Body of pancreas (tissue), 4 donors: ENCODE measurements at regions not wholly inside any gene's neighbourhood (a gene's known extent, or its start where the extent isn't known, plus 50 kb on each side); places are given as distances from the start of the nearest gene placed in this dataset.
"Not testable (repeated sequence)": the region's sequence is repeated elsewhere in the genome, so short reads cannot be mapped to it uniquely, and the experiment has no call there.

Experiments used
- ATAC-seq: fragments of 150-250 bp; one replicate; pipeline ENCODE4 v1.9.1; 2016
- DNase-seq, 4 donors: peaks; one replicate each; pipeline ENCODE4 v3.0.0-alpha.2; 2019
- H3K27ac ChIP-seq, 4 donors: fragments of 200-600 bp; sonication (generic); 1 replicate in 3 of 4; 2 replicates in 1 of 4; pipeline versions ENCODE4 v1.5.1 to v1.6.1; 2016 to 2019; ENCODE audit warnings: mild to moderate bottlenecking in 1 of 4, mixed read lengths in 1 of 4, moderate library complexity in 1 of 4
- H3K27me3 ChIP-seq, 2 donors: fragments of 200-600 bp; sonication (generic); one replicate each; pipeline ENCODE4 v1.6.0; 2016; ENCODE audit warnings: mild to moderate bottlenecking in 1 of 2
- H3K36me3 ChIP-seq, 2 donors: fragments of 200-600 bp; sonication (generic); replicated peaks in 1 of 2; 2 replicates each; pipeline ENCODE4 v1.5.1; 2016; ENCODE audit warnings: low read depth in 2 of 2; ENCODE audit not compliant: insufficient read depth in 1 of 2
- H3K4me1 ChIP-seq: fragments of 200-600 bp; sonication (generic); one replicate; pipeline ENCODE4 v1.6.0; 2016
- H3K4me3 ChIP-seq, 2 donors: fragments of 200-600 bp; sonication (generic); 1 replicate in 1 of 2; 2 replicates in 1 of 2; pipeline ENCODE4 v1.5.1; 2016 to 2019
- H3K9me3 ChIP-seq, 3 donors: fragments of 200-600 bp; sonication (generic); 1 replicate in 2 of 3; 2 replicates in 1 of 3; pipeline ENCODE4 v1.5.1; 2016
- CTCF ChIP-seq, 7 experiments: fragments of 450-650 bp in 4 of 7; fragments of 200-600 bp in 3 of 7; sonication (generic) in 3 of 7; IDR thresholded peaks; one replicate each; pipeline ENCODE4 v1.5.1; 2016 to 2019; ENCODE audit warnings: antibody characterized with exemption in 7 of 7
- POLR2A ChIP-seq, 3 donors: fragments of 450-650 bp; IDR thresholded peaks; one replicate each; pipeline ENCODE4 v1.6.1; 2016; ENCODE audit warnings: antibody characterized with exemption in 3 of 3, mild to moderate bottlenecking in 2 of 3
- WGBS, 2 donors: methylation state at CpG; one replicate each; pipeline ENCODE4 v1.1.5; 2017; 5-methylcytosine and 5-hydroxymethylcytosine counted together
- intact Hi-C: fragments of 100-400 bp; cut with DNase I; formaldehyde crosslinking; loops from one replicate; pipeline ENCODE4 v1.15.1; 2023

GRCh38 chr3:40690749-40691451, 166.1 kb downstream of the ZNF621 start:
- no peaks in the 10 kb centered on the region for H3K27me3 ChIP-seq
- DNase-seq (peak; percentile 14 to 60 (median 42)), ATAC-seq (peak; percentile 42)
- H3K4me1 ChIP-seq, result peaks cover 15% of the 10 kb centered on the region
- H3K36me3 ChIP-seq, result no peaks in the 10 kb centered on the region
- TF ChIP-seq CTCF (IDR thresholded peaks at IDR 0.05), result no peak
- TF ChIP-seq POLR2A (IDR thresholded peaks at IDR 0.05), result no peak
- 44 to 46% methylated on average over 8 to 9 of the region's 9 CpGs for WGBS, 2 donors
- no peak overlapping the region for H3K4me3 ChIP-seq
- peak overlapping the region in 3 of 4 donors; percentile 16 to 50 (median 18) for H3K27ac ChIP-seq
- H3K9me3 ChIP-seq, result no peaks in the 10 kb centered on the region
- intact Hi-C loops, result no loop called here

- DNase-seq (peak in 3 of 4 donors; percentile 8 to 26 (median 23)), ATAC-seq (peak; percentile 50)
- Histone ChIP-seq H3K27ac (peak overlapping the region in 3 of 4 donors; percentile 16 to 50 (median 18)), H3K4me3 (no peak overlapping the region), H3K27me3 (no peaks in the 10 kb centered on the region), H3K36me3 (no peaks in the 10 kb centered on the region), H3K9me3 (no peaks in the 10 kb centered on the region), H3K4me1 (peaks cover 15% of the 10 kb centered on the region)
- intact Hi-C loops, result no loop called here
- 66 to 68% methylated on average over 4 of the region's 4 CpGs for WGBS, 2 donors
- TF ChIP-seq POLR2A (IDR thresholded peaks at IDR 0.05), result no peak
- no peak for TF ChIP-seq CTCF (IDR thresholded peaks at IDR 0.05)
Observed at GRCh38 chr3:40691452-40691861, 166.7 kb downstream of the ZNF621 start.

GRCh38 chr3:40695848-40696247, 171.1 kb downstream of the ZNF621 start:
- 66 to 73% methylated on average over 2 of the region's 2 CpGs for WGBS, 2 donors
- DNase-seq, result no peak

GRCh38 chr3:40698611-40699010, 173.9 kb downstream of the ZNF621 start:
- DNase-seq, H3K36me3 ChIP-seq, H3K27me3 ChIP-seq, intact Hi-C loops, H3K4me3 ChIP-seq, H3K4me1 ChIP-seq, H3K9me3 ChIP-seq, H3K27ac ChIP-seq, ATAC-seq: not testable (repeated sequence)

More at GRCh38 chr3:40695848-40696247, 171.1 kb downstream of the ZNF621 start:
- Histone ChIP-seq H3K27me3 (no peaks in the 10 kb centered on the region), H3K9me3 (peaks cover 0 to 5% (median 0%) of the 10 kb centered on the region in 3 donors), H3K36me3 (no peaks in the 10 kb centered on the region), H3K4me1 (peaks cover 9% of the 10 kb centered on the region), H3K27ac (no peak overlapping the region), H3K4me3 (no peak overlapping the region)
- no peak for ATAC-seq
- no peak for TF ChIP-seq POLR2A (IDR thresholded peaks at IDR 0.05)
- no peak for TF ChIP-seq CTCF (IDR thresholded peaks at IDR 0.05)
- intact Hi-C loops, result no loop called here

GRCh38 chr3:40701016-40701588, 176.3 kb downstream of the ZNF621 start:
- no peaks in the 10 kb centered on the region for H3K36me3 ChIP-seq
- H3K27me3 ChIP-seq, result no peaks in the 10 kb centered on the region
- TF ChIP-seq CTCF (IDR thresholded peaks at IDR 0.05), result no peak
- TF ChIP-seq POLR2A (IDR thresholded peaks at IDR 0.05), result no peak
- H3K27ac ChIP-seq, result no peak overlapping the region
- no peak overlapping the region for H3K4me3 ChIP-seq
- H3K9me3 ChIP-seq, result peaks cover 0 to 7% (median 0%) of the 10 kb centered on the region in 3 donors
- no peak for DNase-seq
- no peak for ATAC-seq
- no peaks in the 10 kb centered on the region for H3K4me1 ChIP-seq
- intact Hi-C loops, result no loop called here
- 86% methylated on average over 1 of the region's 1 CpG; no CpG with 5 or more reads in 1 of the 2 donors for WGBS, 2 donors
